ENCODE measurements at regions not wholly inside any gene's neighbourhood (a gene's known extent, or its start where the extent isn't known, plus 50 kb on each side); places are given as distances from the start of the nearest gene placed in this dataset.

DNA sequence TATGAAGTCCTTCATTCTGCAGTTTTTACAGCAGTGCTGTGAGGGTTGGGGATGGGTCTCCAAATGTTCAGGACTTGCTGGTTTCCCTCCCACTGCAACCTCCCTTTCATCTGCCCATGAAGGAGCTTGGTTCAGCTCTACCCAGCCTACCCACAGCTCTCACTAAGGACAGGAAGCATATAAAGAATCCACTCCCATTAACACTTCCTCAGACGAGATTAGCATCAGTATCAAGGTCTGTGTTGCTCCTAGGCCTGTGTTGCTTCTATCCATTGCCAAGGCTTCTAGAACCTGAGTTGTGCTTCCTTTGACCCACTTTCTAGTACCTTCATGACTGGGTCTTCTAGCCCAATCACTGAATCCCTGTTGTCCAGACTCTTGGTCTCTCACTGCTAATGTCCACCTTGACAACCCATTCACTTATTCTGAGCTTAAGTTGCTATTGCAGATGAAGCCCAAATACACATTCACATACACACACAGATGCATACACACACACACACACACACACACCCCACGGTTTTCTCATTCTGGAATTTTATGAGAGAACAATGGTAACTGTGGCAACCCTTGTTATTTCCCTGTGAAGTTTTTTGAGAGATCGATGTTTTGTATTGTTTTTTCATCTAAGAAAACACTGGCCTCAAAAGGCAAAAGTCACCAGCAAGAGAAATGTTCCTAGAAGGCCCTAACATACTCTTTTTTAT lies 248.1 kb downstream of the MTERF1 start:
- H3K9me3 ChIP-seq (ENCODE audit: low read depth), result no peaks in the 10 kb centered on the region
- in situ Hi-C loops (cut with MboI), result loop anchor here (25.0 kb wide), 1 partner anchor 545 kb away; no protein-coding TSS in a partner anchor
- no peak overlapping the region for H3K4me3 ChIP-seq
- no peaks in the 10 kb centered on the region for H3F3A ChIP-seq (ENCODE audit: insufficient read depth)
- H2AFZ ChIP-seq, result no peak overlapping the region
- TF ChIP-seq EZH2 (IDR thresholded peaks at IDR 0.05; ENCODE audit: insufficient read depth, poor library complexity, severe bottlenecking), result no peak
- TF ChIP-seq EZH2phosphoT487 (IDR thresholded peaks at IDR 0.05; ENCODE audit: insufficient read depth, low read depth), result no peak
- H3K27me3 ChIP-seq (replicated peaks; ENCODE audit: insufficient read depth), result no peaks in the 10 kb centered on the region
- no peaks in the 10 kb centered on the region for H3K9me2 ChIP-seq (ENCODE audit: insufficient read depth)
- no peaks in the 10 kb centered on the region for H3K36me3 ChIP-seq (ENCODE audit: low read depth)
- H3K9ac ChIP-seq, result no peak overlapping the region
- H4K20me1 ChIP-seq (ENCODE audit: insufficient read depth), result no peaks in the 10 kb centered on the region
- no peak for DNase-seq
- no peaks in the 10 kb centered on the region for H3K79me2 ChIP-seq (ENCODE audit: insufficient read depth)
- H3K4me1 ChIP-seq (ENCODE audit: insufficient read depth), result no peaks in the 10 kb centered on the region
- no peak overlapping the region for H3K4me2 ChIP-seq (ENCODE audit: unreplicated experiment)
- no peak overlapping the region for H3K27ac ChIP-seq
- 64 to 74% methylated on average over 3 of the region's 3 CpGs for WGBS, 2 experiments (ENCODE audit: low coverage in 1 of 2, low lambda C conversion rate in 2 of 2, missing lambda C conversion rate in 2 of 2)

DNA sequence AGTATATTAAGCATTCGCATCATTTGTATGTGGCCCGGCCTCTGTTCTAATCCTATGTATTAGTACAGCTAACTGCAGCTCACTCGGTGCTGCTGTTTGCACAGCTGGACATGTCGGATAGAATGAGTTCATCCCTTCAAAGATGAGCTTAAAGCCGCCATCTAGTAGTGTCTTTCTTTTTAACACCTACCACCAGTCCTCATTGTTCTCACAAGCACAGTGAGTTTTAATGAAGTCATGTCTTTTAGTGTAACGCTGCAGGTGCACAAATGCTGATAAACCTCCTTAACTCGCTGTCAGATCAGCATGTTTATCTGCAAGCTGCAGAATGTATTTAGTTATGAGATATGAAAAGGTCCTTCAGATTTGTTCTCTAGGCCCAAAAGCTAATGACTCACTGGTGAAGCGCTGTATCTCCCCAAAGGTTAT lies 247.5 kb downstream of the MTERF1 start:
- Histone ChIP-seq H4K20me1 (ENCODE audit: insufficient read depth) (no peaks in the 10 kb centered on the region), H3K9ac (no peak overlapping the region), H3K4me1 (ENCODE audit: insufficient read depth) (no peaks in the 10 kb centered on the region), H3K9me3 (ENCODE audit: low read depth) (no peaks in the 10 kb centered on the region), H3K4me3 (no peak overlapping the region), H3K9me2 (ENCODE audit: insufficient read depth) (no peaks in the 10 kb centered on the region), H3K27ac (no peak overlapping the region), H3F3A (ENCODE audit: insufficient read depth) (no peaks in the 10 kb centered on the region), H2AFZ (no peak overlapping the region), H3K27me3 (replicated peaks; ENCODE audit: insufficient read depth) (no peaks in the 10 kb centered on the region), H3K79me2 (ENCODE audit: insufficient read depth) (no peaks in the 10 kb centered on the region), H3K4me2 (ENCODE audit: unreplicated experiment) (no peak overlapping the region), H3K36me3 (ENCODE audit: low read depth) (no peaks in the 10 kb centered on the region)
- in situ Hi-C loops (cut with MboI), result loop anchor here (25.0 kb wide), 1 partner anchor 546 kb away; no protein-coding TSS in a partner anchor
- 89% methylated on average over 8 of the region's 8 CpGs for WGBS, 2 experiments (ENCODE audit: low coverage in 1 of 2, low lambda C conversion rate in 2 of 2, missing lambda C conversion rate in 2 of 2)
- DNase-seq, result no peak
- TF ChIP-seq EZH2 (IDR thresholded peaks at IDR 0.05; ENCODE audit: insufficient read depth, poor library complexity, severe bottlenecking) (no peak), EZH2phosphoT487 (IDR thresholded peaks at IDR 0.05; ENCODE audit: insufficient read depth, low read depth) (no peak)

DNA sequence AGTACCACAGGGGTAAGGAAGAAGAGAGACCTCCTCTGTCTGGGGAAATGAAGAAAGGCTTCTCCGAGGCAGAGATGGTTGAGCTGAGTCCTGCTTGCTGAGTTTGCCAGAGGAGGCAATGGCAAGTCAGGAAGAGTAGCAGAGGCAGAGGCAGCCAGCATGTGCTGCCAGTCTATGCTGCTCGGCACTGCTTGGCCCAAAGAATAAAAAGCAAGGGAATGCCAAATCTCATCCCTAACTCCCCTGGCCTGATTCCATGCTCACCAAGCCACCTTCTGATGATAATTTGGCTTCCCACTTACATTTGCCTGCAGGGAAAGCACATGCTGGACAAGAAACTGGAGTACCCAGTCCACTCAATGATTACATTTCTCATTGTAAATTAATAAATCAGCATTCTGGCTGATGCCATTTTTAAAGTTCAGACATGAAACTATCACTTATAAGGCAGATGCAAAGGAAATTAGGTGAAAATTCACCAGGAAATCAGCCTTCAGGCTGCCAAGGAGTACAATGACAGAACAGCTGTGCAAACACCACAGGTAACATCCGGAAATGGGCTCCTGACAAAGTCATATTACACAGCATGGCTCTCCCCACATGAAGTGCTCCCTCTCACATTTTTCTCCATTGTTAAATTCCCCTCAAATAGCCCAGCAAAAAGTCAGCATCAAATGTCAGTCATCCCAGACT lies 245.9 kb downstream of the MTERF1 start:
- in situ Hi-C loops (cut with MboI), result loop anchor here (25.0 kb wide), 1 partner anchor 547 kb away; no protein-coding TSS in a partner anchor
- Histone ChIP-seq H3K4me3 (no peak overlapping the region), H3K4me1 (ENCODE audit: insufficient read depth) (no peaks in the 10 kb centered on the region), H3K9me3 (ENCODE audit: low read depth) (no peaks in the 10 kb centered on the region), H3K9ac (no peak overlapping the region), H3K27ac (no peak overlapping the region), H3F3A (ENCODE audit: insufficient read depth) (no peaks in the 10 kb centered on the region), H3K4me2 (ENCODE audit: unreplicated experiment) (no peak overlapping the region), H3K79me2 (ENCODE audit: insufficient read depth) (no peaks in the 10 kb centered on the region), H3K9me2 (ENCODE audit: insufficient read depth) (no peaks in the 10 kb centered on the region), H4K20me1 (ENCODE audit: insufficient read depth) (no peaks in the 10 kb centered on the region), H2AFZ (no peak overlapping the region), H3K36me3 (ENCODE audit: low read depth) (no peaks in the 10 kb centered on the region), H3K27me3 (replicated peaks; ENCODE audit: insufficient read depth) (no peaks in the 10 kb centered on the region)
- no peak for DNase-seq
- no peak for TF ChIP-seq EZH2 (IDR thresholded peaks at IDR 0.05; ENCODE audit: insufficient read depth, poor library complexity, severe bottlenecking)
- TF ChIP-seq EZH2phosphoT487 (IDR thresholded peaks at IDR 0.05; ENCODE audit: insufficient read depth, low read depth), result no peak
- 36 to 39% methylated on average over 3 of the region's 3 CpGs for WGBS, 2 experiments (ENCODE audit: low coverage in 1 of 2, low lambda C conversion rate in 2 of 2, missing lambda C conversion rate in 2 of 2)

- Histone ChIP-seq H3K9ac (no peak overlapping the region), H3K4me1 (ENCODE audit: insufficient read depth) (no peaks in the 10 kb centered on the region), H3K4me2 (ENCODE audit: unreplicated experiment) (no peak overlapping the region), H4K20me1 (ENCODE audit: insufficient read depth) (no peaks in the 10 kb centered on the region), H3F3A (ENCODE audit: insufficient read depth) (no peaks in the 10 kb centered on the region), H3K27me3 (replicated peaks; ENCODE audit: insufficient read depth) (no peaks in the 10 kb centered on the region), H3K9me2 (ENCODE audit: insufficient read depth) (no peaks in the 10 kb centered on the region), H3K27ac (no peak overlapping the region), H3K9me3 (ENCODE audit: low read depth) (no peaks in the 10 kb centered on the region), H3K4me3 (no peak overlapping the region), H2AFZ (no peak overlapping the region), H3K36me3 (ENCODE audit: low read depth) (no peaks in the 10 kb centered on the region), H3K79me2 (ENCODE audit: insufficient read depth) (no peaks in the 10 kb centered on the region)
- WGBS, 2 experiments (ENCODE audit: low coverage in 1 of 2, low lambda C conversion rate in 2 of 2, missing lambda C conversion rate in 2 of 2), result 64 to 66% methylated on average over 6 of the region's 6 CpGs
- no peak for TF ChIP-seq EZH2 (IDR thresholded peaks at IDR 0.05; ENCODE audit: insufficient read depth, poor library complexity, severe bottlenecking)
- TF ChIP-seq EZH2phosphoT487 (IDR thresholded peaks at IDR 0.05; ENCODE audit: insufficient read depth, low read depth), result no peak
- peak; percentile 38 for DNase-seq
- in situ Hi-C loops (cut with MboI), result loop anchor here (25.0 kb wide), 1 partner anchor 549 kb away; no protein-coding TSS in a partner anchor
Observed at GRCh38 chr7:91636129-91636724, 244.3 kb downstream of the MTERF1 start.

Measured in GM23248 (cell line).